Hepatocyte (in vitro differentiated cells): ENCODE measurements at regions not wholly inside any gene's neighbourhood (a gene's known extent, or its start where the extent isn't known, plus 50 kb on each side); places are given as distances from the start of the nearest gene placed in this dataset.

Experiments
- EZH2 ChIP-seq: fragments of 200-600 bp; sonication (generic); IDR thresholded peaks from 2 replicates; pipeline ENCODE4 v1.6.1; 2016; ENCODE audit warnings: antibody characterized with exemption, mild to moderate bottlenecking, borderline replicate concordance
- TF ChIP-seq, protein P1 (sequence below): fragments of 200-600 bp; sonication (generic); IDR thresholded peaks from 2 replicates; pipeline ENCODE4 v1.5.1; 2016; ENCODE audit warnings: antibody characterized with exemption, mild to moderate bottlenecking; ENCODE audit not compliant: poor library complexity

DNA sequence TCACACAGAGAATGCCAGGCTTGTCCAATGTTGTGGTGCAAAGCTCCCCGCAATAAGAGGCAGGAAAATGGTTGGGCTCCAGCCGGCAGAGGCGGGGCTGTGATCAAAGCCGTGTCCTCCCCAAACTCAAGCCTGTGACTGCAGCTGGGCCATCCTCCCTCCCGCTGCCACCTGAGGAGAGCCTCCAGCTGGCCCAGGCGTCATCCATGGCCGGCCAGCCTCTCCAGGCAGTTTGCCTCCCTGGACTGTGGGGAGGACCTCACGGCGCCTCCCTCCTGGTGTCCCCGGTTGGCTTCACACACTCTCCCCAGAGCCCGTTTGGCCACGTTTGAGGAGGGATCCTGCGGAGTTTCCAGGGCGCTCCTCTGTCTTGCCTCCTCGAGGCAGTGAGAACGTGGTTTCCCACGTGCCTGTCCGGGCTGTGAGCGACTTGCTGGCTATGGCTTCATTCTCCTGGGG lies 134.1 kb downstream of the IRF8 start:
- TF ChIP-seq, protein P1, sequence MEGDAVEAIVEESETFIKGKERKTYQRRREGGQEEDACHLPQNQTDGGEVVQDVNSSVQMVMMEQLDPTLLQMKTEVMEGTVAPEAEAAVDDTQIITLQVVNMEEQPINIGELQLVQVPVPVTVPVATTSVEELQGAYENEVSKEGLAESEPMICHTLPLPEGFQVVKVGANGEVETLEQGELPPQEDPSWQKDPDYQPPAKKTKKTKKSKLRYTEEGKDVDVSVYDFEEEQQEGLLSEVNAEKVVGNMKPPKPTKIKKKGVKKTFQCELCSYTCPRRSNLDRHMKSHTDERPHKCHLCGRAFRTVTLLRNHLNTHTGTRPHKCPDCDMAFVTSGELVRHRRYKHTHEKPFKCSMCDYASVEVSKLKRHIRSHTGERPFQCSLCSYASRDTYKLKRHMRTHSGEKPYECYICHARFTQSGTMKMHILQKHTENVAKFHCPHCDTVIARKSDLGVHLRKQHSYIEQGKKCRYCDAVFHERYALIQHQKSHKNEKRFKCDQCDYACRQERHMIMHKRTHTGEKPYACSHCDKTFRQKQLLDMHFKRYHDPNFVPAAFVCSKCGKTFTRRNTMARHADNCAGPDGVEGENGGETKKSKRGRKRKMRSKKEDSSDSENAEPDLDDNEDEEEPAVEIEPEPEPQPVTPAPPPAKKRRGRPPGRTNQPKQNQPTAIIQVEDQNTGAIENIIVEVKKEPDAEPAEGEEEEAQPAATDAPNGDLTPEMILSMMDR, result no peak
- TF ChIP-seq EZH2, result no peak
